ENCODE measurements at regions not wholly inside any gene's neighbourhood (a gene's known extent, or its start where the extent isn't known, plus 50 kb on each side); places are given as distances from the start of the nearest gene placed in this dataset.

DNA sequence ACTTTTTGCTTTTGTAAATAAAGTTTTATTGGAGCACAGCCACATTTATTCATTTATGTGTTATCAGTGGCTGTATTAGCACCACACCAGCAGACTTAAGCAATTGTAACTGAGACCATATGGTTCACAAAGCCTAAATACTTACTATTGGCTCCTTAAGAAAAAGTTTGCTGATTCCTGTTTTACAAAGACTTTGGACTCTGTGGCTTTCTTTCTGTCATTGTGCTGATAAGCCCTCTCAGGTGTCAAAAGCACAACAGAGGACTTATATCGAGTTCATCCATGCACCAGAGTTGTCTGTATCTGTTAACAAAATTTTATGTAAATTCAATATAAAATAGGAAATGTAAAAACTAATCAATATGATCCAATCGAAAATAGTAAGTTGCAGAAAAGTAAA is 55.6 kb upstream of the PCSK5 start:
- TF ChIP-seq, protein P1, sequence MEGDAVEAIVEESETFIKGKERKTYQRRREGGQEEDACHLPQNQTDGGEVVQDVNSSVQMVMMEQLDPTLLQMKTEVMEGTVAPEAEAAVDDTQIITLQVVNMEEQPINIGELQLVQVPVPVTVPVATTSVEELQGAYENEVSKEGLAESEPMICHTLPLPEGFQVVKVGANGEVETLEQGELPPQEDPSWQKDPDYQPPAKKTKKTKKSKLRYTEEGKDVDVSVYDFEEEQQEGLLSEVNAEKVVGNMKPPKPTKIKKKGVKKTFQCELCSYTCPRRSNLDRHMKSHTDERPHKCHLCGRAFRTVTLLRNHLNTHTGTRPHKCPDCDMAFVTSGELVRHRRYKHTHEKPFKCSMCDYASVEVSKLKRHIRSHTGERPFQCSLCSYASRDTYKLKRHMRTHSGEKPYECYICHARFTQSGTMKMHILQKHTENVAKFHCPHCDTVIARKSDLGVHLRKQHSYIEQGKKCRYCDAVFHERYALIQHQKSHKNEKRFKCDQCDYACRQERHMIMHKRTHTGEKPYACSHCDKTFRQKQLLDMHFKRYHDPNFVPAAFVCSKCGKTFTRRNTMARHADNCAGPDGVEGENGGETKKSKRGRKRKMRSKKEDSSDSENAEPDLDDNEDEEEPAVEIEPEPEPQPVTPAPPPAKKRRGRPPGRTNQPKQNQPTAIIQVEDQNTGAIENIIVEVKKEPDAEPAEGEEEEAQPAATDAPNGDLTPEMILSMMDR (IDR thresholded peaks at IDR 0.05): no peak
- TF ChIP-seq POLR2AphosphoS5 (IDR thresholded peaks at IDR 0.05; ENCODE audit: low read depth, low read length) (no peak), JUND (IDR thresholded peaks at IDR 0.05) (no peak), TAF1 (IDR thresholded peaks at IDR 0.05; ENCODE audit: borderline replicate concordance, low read depth, low read length) (no peak), NRF1 (IDR thresholded peaks at IDR 0.05; ENCODE audit: low read depth, low read length) (no peak)
- TF ChIP-seq, protein P2, sequence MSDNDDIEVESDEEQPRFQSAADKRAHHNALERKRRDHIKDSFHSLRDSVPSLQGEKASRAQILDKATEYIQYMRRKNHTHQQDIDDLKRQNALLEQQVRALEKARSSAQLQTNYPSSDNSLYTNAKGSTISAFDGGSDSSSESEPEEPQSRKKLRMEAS (IDR thresholded peaks at IDR 0.05; ENCODE audit: low read depth): no peak
